HFF-Myc (cell line): ENCODE measurements at regions not wholly inside any gene's neighbourhood (a gene's known extent, or its start where the extent isn't known, plus 50 kb on each side); places are given as distances from the start of the nearest gene placed in this dataset.

Source experiments
- DNase-seq: peaks from one replicate; pipeline ENCODE4 v3.0.0-alpha.2; 2011; ENCODE audit warnings: low read depth; ENCODE audit errors: extremely low read depth
- H3K4me3 ChIP-seq: replicated peaks from 2 replicates; pipeline ENCODE4 v1.5.1; 2011; ENCODE audit warnings: low read depth, mild to moderate bottlenecking, control low read depth, low read length
- CTCF ChIP-seq: IDR thresholded peaks from 2 replicates; pipeline ENCODE4 v1.5.1; 2012; ENCODE audit warnings: mild to moderate bottlenecking, low read depth, low read length, control low read depth; ENCODE audit errors: missing control alignments

DNA sequence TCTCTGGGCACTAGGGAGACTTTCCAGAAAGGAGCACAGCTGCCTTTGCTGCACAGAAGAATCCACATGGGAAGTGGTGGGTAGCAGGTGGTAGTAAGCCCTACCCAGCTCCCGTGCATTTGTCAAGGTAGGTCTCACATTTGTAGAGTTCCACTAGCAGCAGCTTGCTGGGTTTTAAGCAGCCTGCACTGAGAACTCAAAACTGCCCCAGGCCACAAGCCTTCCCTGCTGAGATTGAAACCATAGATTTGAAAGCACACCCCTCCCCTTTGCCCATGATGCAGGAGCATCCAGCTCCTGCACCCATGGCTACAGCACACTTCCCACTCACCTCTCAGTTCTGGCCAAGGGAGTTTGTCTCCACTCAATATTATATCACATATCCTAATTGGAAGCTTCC, 604.5 kb upstream of the STEAP1 start:
- no peak overlapping the region for H3K4me3 ChIP-seq
- no peak for TF ChIP-seq CTCF
- no peak for DNase-seq

DNA sequence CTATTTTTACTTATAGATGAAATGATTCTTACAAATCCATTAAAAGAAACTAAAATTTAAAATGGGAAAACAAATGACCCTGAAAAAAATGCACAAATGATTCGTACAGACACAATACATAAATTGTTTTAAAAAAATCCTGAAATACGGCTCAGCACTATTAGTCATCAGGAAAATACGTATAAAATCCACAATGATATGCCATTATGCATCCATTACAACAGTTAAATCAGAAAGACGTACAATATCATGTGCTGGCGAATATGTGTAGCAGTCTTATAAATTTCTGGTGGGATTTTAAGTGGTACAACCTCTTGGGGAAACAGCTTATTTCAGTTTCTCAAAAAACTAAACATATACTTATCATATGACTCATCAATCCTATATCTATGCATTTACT, 600.1 kb upstream of the STEAP1 start:
- DNase-seq: no peak
- TF ChIP-seq CTCF: no peak
- no peak overlapping the region for H3K4me3 ChIP-seq

DNA sequence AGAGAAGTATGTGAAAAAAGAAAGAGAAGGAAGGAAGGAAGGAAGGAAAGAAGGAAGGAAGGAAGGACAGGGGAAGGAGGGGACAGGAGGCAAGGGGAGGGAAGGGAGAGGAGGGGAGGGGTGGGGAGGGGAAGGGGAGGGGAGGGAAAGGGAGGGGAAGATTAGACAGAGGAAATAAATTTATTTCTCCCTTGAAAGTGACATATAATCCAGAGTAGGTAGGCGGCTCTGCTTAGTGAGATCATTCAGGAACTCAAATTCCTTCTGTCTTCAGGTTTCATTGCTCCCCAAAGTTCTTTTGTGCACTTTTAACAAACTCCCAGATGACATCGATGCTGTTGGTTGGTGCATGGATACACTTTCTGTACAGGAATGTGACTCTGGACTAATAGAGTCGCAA, 594.7 kb upstream of the STEAP1 start:
- no peak for TF ChIP-seq CTCF
- no peak for DNase-seq

DNA sequence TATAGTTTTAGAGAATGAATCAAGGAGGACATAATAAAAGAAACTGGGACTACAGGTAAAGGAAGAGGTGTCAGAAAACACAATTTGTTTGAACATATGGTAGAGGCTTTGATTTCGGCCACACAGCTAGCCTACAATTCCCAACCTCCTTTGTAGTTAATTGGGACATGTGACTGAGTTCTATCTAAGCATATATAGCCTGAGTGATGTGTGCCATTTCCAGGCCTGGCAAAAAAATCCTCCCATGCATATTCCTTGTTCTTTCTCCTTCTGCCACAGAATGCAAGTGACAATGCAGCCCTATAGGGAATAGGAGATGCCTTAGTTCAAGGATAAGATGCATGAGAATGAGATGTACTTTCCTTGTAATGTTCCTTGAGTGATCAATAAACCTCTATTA, 590.7 kb upstream of the STEAP1 start:
- no peak for TF ChIP-seq CTCF
- H3K4me3 ChIP-seq: no peak overlapping the region
- no peak for DNase-seq

More for the DNA sequence above, 594.7 kb upstream of the STEAP1 start:
- H3K4me3 ChIP-seq: no peak overlapping the region

- no peak for TF ChIP-seq CTCF
- no peak for DNase-seq
Observed at GRCh38 chr7:89584896-89585295, 569.4 kb upstream of the STEAP1 start.

DNA sequence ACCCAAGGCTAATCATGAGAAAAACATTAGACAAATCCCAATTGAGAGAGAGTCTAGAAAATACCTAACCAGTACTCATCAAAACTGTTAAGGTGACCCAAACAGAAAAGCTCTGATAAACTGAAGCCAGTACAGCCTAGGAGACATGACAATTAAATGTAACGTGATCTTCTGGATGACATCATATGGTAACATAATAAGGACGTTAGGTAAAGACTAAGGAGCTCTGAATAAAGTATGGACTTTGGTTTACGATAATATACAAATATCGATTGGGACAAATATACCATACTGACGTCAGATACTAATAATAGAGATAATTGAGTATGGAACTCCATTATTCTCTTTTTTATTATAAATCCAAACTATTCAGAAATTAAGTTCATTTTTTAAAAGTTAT, 561.1 kb upstream of the STEAP1 start:
- TF ChIP-seq CTCF: no peak
- no peak overlapping the region for H3K4me3 ChIP-seq
- no peak for DNase-seq

More at GRCh38 chr7:89584896-89585295, 569.4 kb upstream of the STEAP1 start:
- no peak overlapping the region for H3K4me3 ChIP-seq

GRCh38 chr7:89602984-89603383, 551.3 kb upstream of the STEAP1 start:
- TF ChIP-seq CTCF: no peak
- DNase-seq: no peak
- no peak overlapping the region for H3K4me3 ChIP-seq
